Panc1 (cell line): ENCODE measurements at regions not wholly inside any gene's neighbourhood (a gene's known extent, or its start where the extent isn't known, plus 50 kb on each side); places are given as distances from the start of the nearest gene placed in this dataset.

ENCODE experiments used
- ATAC-seq: fragments of 200-7000 bp; cut with Tn5 transposase; 2 replicates; pipeline ENCODE4 v1.9.1; 2020; ENCODE audit warnings: mild to moderate bottlenecking, moderate library complexity
- BruUV-seq: library from RNA; stranded (reverse); fragments of 400-500 nt; replicated peaks from 2 replicates; lab custom pipeline; 2021; lab: Mats Ljungman, UMichigan
- CTCF ChIA-PET: fragments of 300-600 bp; sonication (Branson Sonifier 250); formaldehyde crosslinking; loops from one replicate; lab custom pipeline; 2022; ENCODE audit warnings: antibody characterized with exemption; lab: Charles Lee
- POLR2A ChIA-PET: fragments of 300-600 bp; sonication (Branson Sonifier 250); formaldehyde crosslinking; loops from one replicate; lab custom pipeline; 2022; ENCODE audit warnings: antibody characterized with exemption; lab: Charles Lee
- DNase-seq: peaks from one replicate; pipeline ENCODE4 v3.0.0-alpha.2; 2010; ENCODE audit warnings: low read depth, low spot score
- H3K27ac ChIP-seq: 2 replicates; pipeline ENCODE4 v1.5.1; 2011; ENCODE audit warnings: mild to moderate bottlenecking, low read length, inconsistent platforms
- H3K27me3 ChIP-seq: fragments of 200-500 bp; sonication (Bioruptor generic); 2 replicates; pipeline ENCODE4 v1.6.0; 2014; ENCODE audit warnings: low read length, inconsistent platforms; ENCODE audit not compliant: control insufficient read depth, insufficient read depth
- H3K36me3 ChIP-seq: fragments of 200-500 bp; sonication (Bioruptor generic); 2 replicates; pipeline ENCODE4 v1.5.1; 2014; ENCODE audit warnings: inconsistent platforms, mild to moderate bottlenecking, low read length, moderate library complexity; ENCODE audit not compliant: control insufficient read depth, insufficient read depth
- H3K4me1 ChIP-seq: 2 replicates; pipeline ENCODE4 v1.5.1; 2011; ENCODE audit warnings: inconsistent platforms, mild to moderate bottlenecking, low read length, moderate library complexity; ENCODE audit not compliant: control insufficient read depth, insufficient read depth
- H3K4me3 ChIP-seq, 2 experiments: 2 replicates each; pipeline ENCODE4 v1.5.1; 2011 to 2012; ENCODE audit warnings: low read depth in 2 of 2, low read length in 2 of 2, mild to moderate bottlenecking in 2 of 2, inconsistent platforms in 1 of 2, moderate library complexity in 1 of 2
- H3K9me3 ChIP-seq: fragments of 200-500 bp; sonication (Bioruptor generic); 2 replicates; pipeline ENCODE4 v1.5.1; 2014; ENCODE audit warnings: low read depth, mild to moderate bottlenecking, inconsistent platforms, low read length, moderate library complexity; ENCODE audit not compliant: control insufficient read depth, insufficient read depth
- CTCF ChIP-seq: fragments of 450-650 bp; IDR thresholded peaks from 2 replicates; pipeline ENCODE4 v1.5.1; 2017; ENCODE audit warnings: mild to moderate bottlenecking
- POLR2AphosphoS5 ChIP-seq: IDR thresholded peaks from 2 replicates; pipeline ENCODE4 v1.6.1; 2012; ENCODE audit warnings: mild to moderate bottlenecking, low read depth, low read length, moderate library complexity
- REST ChIP-seq, 2 experiments: IDR thresholded peaks; 2 replicates each; pipeline ENCODE4 v1.6.1; 2011 to 2012; ENCODE audit warnings: low read depth in 2 of 2, control low read depth in 1 of 2, low read length in 1 of 2, mild to moderate bottlenecking in 1 of 2, moderate library complexity in 1 of 2; ENCODE audit not compliant: insufficient read depth in 1 of 2
- SIN3A ChIP-seq: IDR thresholded peaks from 2 replicates; pipeline ENCODE4 v1.6.1; 2012; ENCODE audit warnings: low read depth, mild to moderate bottlenecking, low read length, moderate library complexity, borderline replicate concordance; ENCODE audit not compliant: insufficient read depth
- TCF7L2 ChIP-seq: IDR thresholded peaks from 2 replicates; pipeline ENCODE4 v1.6.1; 2011; ENCODE audit warnings: mild to moderate bottlenecking, low read depth, low read length, inconsistent platforms
- in situ Hi-C: cut with HindIII; loops from 2 replicates; pipeline ENCODE4 v1.10.0; 2016; ENCODE audit warnings: low sequenced_read_pairs, low pct_unique_long_range_greater_than_20kb
- intact Hi-C: fragments of 100-400 bp; cut with micrococcal nuclease; formaldehyde crosslinking; loops from one replicate; pipeline ENCODE4 v1.10.0; 2022; ENCODE audit not compliant: unreplicated experiment

GRCh38 chr7:46527360-46527759, 606.3 kb upstream of the IGFBP3 start:
- peaks cover 2% of the 10 kb centered on the region; the same call in 1 of the 2 replicates for H3K9me3 ChIP-seq
- no peak for ATAC-seq
- in situ Hi-C loops (no loop called here), intact Hi-C loops (no loop called here)
- ChIA-PET CTCF (no interaction called here), POLR2A (no interaction called here)
- no peak for TF ChIP-seq TCF7L2
- TF ChIP-seq CTCF = no peak
- no peak for TF ChIP-seq REST (IDR thresholded peaks at IDR 0.05; ENCODE audit: insufficient read depth in 1 of 2, low read depth in 2 of 2, low read length in 1 of 2)
- TF ChIP-seq SIN3A = no peak
- TF ChIP-seq POLR2AphosphoS5 = no peak
- BruUV-seq = no TSS peak
- no peak overlapping the region for H3K27ac ChIP-seq
- H3K27me3 ChIP-seq = no peaks in the 10 kb centered on the region
- DNase-seq = no peak
- H3K4me1 ChIP-seq = no peaks in the 10 kb centered on the region
- H3K4me3 ChIP-seq = no peak overlapping the region
- no peaks in the 10 kb centered on the region for H3K36me3 ChIP-seq

GRCh38 chr7:46525876-46526275, 604.8 kb upstream of the IGFBP3 start:
- H3K36me3 ChIP-seq = no peaks in the 10 kb centered on the region
- H3K27ac ChIP-seq = no peak overlapping the region
- ChIA-PET POLR2A (no interaction called here), CTCF (no interaction called here)
- TF ChIP-seq REST (IDR thresholded peaks at IDR 0.05; ENCODE audit: insufficient read depth in 1 of 2, low read depth in 2 of 2, low read length in 1 of 2) (no peak), TCF7L2 (no peak), POLR2AphosphoS5 (no peak), CTCF (no peak), SIN3A (no peak)
- ATAC-seq (no peak), DNase-seq (no peak)
- H3K9me3 ChIP-seq = peaks cover 2% of the 10 kb centered on the region; the same call in 1 of the 2 replicates
- H3K27me3 ChIP-seq = no peaks in the 10 kb centered on the region
- no peak overlapping the region for H3K4me3 ChIP-seq
- in situ Hi-C loops = no loop called here
- H3K4me1 ChIP-seq = no peaks in the 10 kb centered on the region
- intact Hi-C loops = no loop called here
- no TSS peak for BruUV-seq
